ENCODE measurements at regions not wholly inside any gene's neighbourhood (a gene's known extent, or its start where the extent isn't known, plus 50 kb on each side); places are given as distances from the start of the nearest gene placed in this dataset.

GRCh38 chr16:16821261-16821660 is 442.3 kb downstream of the NPIPA7 start:
- TF ChIP-seq SUZ12 (IDR thresholded peaks at IDR 0.05; ENCODE audit: extremely low read depth, insufficient read depth, insufficient read length) (no peak), ZNF274 (IDR thresholded peaks at IDR 0.05; ENCODE audit: low read depth, low read length) (no peak), YY1 (IDR thresholded peaks at IDR 0.05; ENCODE audit: insufficient read depth, insufficient read length) (no peak)
